Sciatic nerve (tissue), 2 donors: ENCODE measurements at regions not wholly inside any gene's neighbourhood (a gene's known extent, or its start where the extent isn't known, plus 50 kb on each side); places are given as distances from the start of the nearest gene placed in this dataset.
A peak's percentile ranks its signal among the peaks of the same experiment; 100 is the strongest.

Experiments
- ATAC-seq: fragments of 200-7000 bp; cut with Tn5 transposase; one replicate; pipeline ENCODE4 v1.9.1; 2020; ENCODE audit warnings: mild to moderate bottlenecking, moderate library complexity
- DNase-seq: peaks from one replicate; pipeline ENCODE4 v3.0.0-alpha.2; 2020; ENCODE audit warnings: low spot score
- intact Hi-C: fragments of 100-400 bp; cut with DNase I; formaldehyde crosslinking; loops from one replicate; pipeline ENCODE4 v1.14.2; 2022
- donor health status: DM: no; HTN: no; CAD: no.
- donor health status: DM: no; HTN: no; CAD: no.

DNA sequence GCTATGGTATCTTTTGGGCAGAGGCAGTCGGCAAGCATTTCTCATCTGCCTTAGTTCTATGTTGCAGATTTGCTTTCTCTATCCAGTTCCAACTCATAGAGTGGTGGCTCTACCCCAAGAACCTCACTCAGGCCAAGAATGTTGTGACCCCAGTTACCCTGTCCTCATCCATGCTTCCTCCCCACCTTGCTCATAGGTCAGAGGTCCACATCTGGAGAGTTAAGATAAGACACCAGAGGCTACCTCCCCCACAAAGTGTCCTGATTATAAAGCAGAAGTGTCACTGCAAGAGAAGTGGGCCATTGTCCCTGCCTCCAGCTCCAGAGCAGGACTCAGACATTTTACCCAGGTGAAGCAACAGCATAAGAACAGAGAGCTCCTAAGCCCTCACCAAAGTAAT, 276.8 kb upstream of the CHST9 start:
- DNase-seq: no peak
- intact Hi-C loops: no loop called here
- ATAC-seq: no peak

DNA sequence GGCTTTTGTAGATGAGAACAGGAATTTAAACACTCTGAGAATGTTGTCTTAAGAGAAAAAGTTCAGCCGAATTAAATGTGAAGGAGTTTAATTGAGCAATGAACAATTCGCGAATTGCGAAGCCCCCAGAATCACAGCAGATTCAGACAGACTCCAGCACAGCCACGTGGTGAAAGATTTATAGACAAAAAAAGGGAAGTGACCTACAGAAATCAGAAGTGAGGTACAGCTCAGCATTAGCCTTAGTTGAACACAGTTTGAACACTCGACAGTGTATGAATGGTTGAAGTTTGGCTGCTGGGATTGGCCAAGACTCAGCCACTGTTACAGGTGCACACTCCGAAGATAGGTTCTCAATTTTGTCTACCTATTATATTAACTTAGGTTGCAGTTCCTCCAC, 264.0 kb upstream of the CHST9 start:
- no peak for DNase-seq
- intact Hi-C loops: no loop called here
- no peak for ATAC-seq

DNA sequence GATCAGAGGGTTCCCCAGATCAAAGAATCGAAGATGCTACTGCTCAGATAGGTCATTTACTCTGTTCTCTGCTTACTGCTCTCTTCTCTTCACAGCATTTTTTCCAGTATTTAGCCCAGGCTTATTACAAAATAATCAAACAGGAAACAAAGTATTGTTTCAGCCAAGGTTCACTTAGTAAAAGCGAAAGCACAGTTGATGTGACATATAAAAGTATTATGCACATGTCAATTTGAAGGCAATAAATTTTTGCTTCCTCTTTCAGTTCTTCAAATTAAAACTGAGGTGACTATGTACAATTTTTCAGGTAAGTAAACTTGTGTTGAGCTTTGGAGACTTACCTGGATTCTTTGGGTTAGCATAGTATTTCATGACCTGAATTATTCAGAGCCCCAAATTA, 262.8 kb upstream of the CHST9 start:
- ATAC-seq: no peak

DNA sequence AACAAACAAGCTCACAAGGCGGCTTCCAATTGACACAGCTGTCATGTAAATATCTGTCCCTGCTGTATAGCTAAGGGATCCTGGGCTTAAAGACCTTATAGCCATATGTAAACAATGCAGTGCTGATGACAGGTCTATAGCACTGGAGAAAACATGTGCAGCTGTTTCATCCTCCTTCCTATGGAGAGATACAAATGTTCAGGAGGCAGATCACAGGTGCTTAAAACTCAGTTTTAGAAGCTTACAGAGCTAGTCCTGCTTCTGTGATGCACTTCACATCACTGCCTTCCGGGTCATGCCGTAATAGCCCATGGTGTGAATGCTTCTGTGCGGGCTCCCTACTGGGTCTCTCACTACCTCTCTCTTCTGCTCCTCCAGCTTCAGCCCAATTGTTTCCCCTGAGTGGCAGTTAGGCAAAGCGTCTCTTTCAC, 262.4 kb upstream of the CHST9 start:
- no peak for ATAC-seq
- intact Hi-C loops: no loop called here
- DNase-seq: no peak

More for the DNA sequence above, 262.8 kb upstream of the CHST9 start:
- intact Hi-C loops: no loop called here
- DNase-seq: no peak

DNA sequence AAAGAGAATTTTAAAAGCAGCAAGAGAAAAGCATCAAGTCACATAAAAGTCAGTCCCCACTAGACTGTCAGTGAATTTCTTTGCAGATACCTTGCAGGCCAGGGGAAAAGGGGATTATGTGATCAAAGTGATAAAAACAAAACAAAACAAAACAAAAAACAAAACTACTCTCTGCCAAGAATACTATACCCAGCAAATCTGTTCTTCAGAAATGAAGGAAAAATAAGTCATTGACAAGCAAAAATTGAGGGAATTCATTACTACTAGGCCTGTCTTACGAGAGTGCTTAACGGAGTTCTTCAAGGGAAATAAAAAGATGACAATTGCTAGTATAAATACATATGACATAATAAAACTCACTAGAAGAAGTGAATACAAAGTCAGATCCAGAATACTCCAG, 245.5 kb upstream of the CHST9 start:
- DNase-seq: no peak
- no peak for ATAC-seq
- intact Hi-C loops: no loop called here

DNA sequence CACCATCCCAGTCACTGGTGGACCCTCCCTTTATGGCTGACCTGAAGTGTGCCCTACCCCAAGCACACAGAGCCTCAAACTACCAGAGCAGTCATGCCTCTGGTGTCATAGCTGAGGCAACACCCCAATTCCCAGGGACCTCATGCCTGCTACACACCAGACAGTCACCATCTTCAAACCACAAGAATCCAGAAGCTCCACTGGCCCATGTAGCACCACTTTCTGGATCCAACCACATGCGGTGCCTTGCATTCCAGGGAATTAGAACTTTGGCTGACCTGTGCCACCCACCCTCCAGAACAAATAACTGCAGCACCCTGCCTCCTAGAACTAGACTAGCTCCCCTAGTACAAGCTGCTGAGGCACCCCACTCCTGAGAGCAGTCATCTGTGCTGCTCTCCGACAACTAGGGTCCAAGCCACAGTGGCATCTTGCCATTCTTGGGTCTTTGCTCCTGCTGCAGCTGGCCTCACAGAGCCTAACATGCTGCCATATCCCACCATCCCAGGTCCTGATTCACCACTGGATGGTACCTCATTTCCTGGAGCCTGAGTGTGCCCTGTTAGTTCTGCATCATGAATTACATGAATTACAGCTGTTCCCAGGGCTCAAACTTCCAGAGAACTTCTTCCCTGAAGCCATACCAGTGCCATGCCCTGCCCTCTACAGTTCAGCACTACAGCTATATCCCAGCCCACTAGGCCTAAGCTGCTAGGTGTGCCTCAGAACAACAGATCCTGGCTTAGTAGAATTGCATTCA, 243.8 kb upstream of the CHST9 start:
- intact Hi-C loops: no loop called here
- DNase-seq (no peak), ATAC-seq (no peak)

DNA sequence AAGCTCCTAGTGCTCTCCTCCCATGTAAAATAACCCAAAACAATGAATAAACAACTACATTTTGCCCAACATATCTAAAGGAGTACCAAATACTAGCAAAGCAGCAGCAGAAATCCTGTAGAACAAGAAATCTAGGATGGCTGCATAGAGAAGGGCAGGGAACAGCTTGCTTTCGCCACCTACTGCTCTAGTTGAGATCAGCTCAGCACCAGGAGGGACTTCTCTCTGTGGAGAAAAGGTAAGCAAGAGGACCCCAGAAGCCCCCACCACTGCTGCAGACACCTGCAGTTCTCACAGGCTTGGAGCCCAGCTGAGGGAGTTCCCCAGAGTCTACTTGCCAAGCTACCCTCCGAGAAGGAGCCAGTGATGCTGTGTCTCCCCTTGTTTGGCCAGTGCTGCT, 243.0 kb upstream of the CHST9 start:
- no peak for DNase-seq
- no peak for ATAC-seq
- intact Hi-C loops: no loop called here

DNA sequence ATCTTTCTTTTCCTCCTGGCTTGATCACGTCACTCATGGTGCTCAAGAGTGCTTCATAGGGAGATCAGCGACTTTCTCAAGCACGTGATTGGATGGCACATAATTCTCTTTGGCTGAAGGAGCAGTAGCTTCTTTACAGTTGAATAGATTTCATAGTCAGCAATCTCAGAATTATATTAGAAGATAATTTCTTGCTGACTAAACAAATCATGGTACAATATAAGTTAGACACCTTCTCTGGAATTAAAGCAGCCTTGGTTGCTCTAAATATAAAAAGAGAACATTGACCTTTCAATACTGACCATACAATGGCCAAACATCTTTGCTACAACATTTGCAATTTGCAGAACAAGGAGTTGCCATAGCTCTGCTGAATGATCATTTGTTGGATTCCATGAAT, 238.5 kb upstream of the CHST9 start:
- ATAC-seq (no peak), DNase-seq (no peak)
- intact Hi-C loops: no loop called here

DNA sequence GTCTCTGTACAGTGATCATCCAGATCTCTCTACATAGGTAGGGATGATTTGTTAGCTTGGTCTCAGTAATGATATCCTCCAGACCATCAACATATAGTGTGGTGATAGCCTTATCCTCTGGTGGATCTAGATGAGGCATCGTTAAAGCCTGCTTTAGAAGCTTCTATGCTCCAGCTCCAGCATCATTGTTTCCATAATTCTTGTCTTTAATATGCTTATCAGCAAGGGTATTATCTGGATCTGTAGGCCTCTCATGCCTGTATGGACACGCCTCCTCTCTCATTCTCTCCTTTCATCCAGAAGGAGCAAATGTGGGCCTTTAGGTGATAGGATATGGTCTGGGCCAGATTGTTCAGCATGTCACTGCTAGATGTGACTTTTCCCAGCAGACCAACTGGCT, 234.5 kb upstream of the CHST9 start:
- ATAC-seq: no peak
- DNase-seq: no peak
- intact Hi-C loops: no loop called here

DNA sequence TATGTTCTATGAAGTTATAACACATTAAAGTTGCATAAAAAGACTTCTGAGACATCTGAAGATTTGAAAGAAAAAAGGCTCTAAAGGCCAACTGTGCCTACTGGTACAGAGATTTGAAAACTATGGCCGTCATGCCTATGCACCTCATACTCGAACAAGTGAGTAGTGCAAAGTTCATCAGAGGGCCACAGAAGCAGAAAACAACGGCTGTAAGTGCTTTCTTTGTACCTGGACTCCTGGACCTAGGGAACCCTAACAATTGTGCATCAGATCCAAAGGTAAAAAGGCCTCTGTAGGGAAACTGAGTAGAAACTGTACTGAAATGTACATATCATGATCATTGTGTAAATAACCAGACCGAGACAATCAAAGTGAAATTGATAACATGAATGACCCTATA, 230.4 kb upstream of the CHST9 start:
- no peak for ATAC-seq
- no peak for DNase-seq
- intact Hi-C loops: no loop called here

DNA sequence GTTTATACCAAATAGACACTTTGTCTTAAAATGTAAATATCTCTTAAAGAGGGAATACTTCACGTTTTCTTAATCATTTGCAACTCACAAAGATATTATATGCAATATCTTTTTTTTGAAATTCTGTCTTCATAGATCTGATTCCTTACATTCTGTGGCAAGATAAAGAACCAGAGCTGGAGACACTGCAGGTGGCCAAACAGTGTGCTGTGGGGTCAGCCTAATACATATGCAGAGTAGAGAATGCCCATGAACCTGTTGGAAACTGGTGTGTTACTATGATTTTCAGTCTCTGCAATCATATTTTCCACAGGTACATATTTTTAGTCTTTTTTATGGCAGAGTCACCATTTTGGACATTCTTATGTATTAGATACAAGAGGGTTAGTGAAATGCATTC, 229.6 kb upstream of the CHST9 start:
- intact Hi-C loops: no loop called here
- ATAC-seq: no peak
- no peak for DNase-seq

DNA sequence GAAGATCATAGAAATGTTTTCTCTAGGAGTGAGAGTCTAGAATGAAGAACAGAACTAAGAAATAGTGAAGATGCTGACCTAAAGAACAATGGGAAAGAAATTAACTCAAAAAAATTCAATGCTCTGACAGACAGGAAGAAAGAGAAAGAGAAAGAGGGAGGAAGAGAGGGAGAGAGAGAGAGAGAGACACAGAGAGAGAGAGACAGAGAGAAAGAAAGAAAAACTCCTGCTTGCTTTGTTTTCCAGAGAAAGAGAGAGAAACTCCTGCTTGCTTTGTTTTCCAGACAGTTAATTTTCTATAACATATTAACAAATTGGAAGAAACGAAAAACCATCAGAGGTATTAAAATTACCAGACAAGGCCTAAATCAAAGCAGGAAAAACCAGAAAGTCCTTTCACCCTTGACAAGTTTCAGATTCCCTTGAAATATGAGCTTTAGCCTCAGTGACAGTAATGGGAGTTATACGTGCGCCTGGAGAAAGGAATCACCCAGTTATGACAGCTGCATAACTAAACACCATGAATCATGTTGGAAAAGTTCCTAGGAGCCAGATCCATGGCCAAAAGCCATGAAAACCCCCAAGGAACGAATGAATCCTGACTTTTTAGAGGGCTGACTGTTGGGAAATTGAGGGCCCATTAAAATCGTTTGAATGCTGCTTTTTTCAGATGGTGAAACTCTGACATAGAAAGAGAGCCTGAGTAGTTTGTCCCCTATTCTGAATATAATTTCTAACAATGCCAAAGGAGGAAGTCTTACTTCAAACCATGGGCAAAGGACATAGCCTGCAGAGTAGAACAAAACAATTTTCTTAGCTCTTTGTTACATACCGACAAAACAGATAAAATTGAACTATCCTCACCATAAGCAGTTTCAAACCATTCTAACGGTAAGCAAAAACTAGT, 228.6 kb upstream of the CHST9 start:
- ATAC-seq: peak; percentile 92
- intact Hi-C loops: no loop called here
- no peak for DNase-seq

DNA sequence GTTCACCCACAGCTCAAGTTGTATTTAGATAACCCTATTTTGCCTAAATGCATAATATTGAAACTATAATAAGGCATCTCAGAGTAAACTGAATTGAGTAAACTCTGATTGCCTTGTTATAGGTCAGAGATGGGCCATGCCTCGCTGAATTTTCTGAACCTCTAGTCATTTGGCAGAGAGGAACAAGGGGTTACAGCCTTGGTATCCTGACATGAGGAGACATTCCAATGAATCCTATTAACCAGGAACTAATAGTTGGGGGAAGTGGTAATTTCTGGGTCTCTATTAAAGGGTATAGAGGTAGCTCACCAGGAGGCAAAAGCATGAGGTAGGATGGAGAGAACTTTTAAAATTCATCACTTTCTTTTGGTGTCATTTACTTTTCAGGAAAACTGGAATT, 227.4 kb upstream of the CHST9 start:
- ATAC-seq (no peak), DNase-seq (no peak)
- intact Hi-C loops: no loop called here

DNA sequence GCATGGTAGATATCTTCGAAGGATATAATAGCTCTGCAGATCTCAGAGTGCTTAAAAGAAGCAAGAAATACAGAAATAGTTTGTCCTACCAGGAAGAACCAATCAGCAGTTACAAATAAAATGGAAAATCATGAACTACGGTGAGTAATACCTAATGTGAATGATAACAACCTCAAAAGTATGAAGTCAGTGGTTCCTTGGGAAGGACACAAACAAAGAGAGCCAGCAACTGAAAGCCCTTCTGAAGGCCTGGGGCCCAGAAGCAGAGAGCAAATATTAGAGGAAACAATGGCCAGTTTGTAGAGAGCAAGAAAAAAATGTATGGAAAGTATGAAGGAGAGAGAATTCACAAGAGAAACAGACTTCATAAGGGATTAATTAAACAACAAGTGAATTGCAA, 226.8 kb upstream of the CHST9 start:
- DNase-seq (no peak), ATAC-seq (no peak)
- intact Hi-C loops: no loop called here

DNA sequence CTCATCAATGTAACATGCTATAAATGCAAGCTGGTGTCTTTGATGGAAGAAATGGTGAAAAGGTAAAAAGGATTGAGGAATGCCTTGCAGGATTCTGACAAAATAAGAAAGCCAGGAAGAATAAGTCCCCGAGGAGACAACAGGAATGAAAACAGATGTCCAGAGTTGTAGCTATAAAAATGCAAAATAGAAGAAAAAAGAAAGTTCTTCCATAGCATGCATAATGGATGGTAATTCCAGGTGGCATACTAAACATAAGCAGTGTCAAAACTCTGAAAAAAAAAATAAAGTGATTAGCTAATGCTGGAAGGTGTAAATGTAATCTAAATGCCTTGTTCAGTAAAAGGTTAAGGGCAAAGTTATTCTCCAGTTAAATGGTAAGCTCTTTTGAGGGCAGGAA, 225.9 kb upstream of the CHST9 start:
- no peak for DNase-seq
- ATAC-seq: no peak
- intact Hi-C loops: no loop called here

DNA sequence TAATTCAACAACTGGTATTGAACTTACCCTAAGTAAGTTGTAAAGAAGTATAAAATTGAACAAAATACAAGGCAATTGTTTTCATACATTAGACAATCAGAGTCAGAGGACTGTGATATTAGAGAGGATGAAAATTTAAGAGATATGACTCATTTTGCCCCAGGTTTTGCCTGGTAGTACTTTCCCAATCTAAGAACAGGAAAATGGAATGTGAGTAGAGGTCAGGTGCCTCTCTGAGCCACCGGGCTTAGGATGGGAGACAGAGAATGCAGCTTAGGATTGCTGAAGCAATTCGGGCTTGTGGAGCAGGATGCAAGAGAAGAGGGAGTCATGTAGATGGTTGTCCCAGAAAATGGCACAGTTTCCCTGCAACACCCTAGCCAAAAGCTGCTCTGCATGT, 219.7 kb upstream of the CHST9 start:
- DNase-seq (no peak), ATAC-seq (no peak)
- intact Hi-C loops: no loop called here

DNA sequence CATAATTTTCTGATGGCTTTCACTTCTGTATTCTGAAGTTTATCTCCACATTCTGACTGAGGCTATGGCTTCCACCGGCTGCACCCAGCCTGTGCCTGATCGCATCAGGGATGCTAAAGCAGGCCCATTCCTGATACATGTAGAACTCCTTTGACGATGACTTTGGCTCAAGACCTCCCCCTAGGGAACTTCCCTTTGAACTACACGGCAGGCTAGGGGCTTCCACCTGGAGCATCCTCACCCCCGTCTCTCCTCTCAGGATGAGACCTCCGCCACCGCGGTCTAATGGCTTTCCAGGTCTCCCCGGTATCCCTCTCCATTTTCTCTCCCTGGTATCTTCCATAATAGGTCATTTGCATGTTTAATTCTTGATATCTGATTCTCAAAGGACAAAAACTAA, 214.9 kb upstream of the CHST9 start:
- DNase-seq (no peak), ATAC-seq (no peak)
- intact Hi-C loops: no loop called here

DNA sequence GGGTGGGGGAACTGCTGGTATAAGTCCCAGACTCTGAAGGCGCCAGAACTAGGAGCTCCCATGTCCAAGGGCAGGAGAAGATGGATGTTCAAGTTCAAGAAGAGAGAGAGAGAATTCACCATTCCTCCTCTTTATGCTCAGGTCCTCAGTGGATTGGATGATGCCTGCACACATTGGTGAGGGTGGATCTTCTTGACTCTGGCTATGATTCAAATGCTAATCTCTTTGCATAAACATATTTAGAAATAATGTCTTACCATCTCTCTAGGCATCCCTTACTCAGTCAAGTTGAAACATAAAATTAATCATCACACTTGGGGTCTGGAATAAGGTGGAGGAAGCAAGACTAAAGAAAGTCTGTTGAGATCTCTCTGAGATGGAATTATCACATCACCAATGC, 210.6 kb upstream of the CHST9 start:
- intact Hi-C loops: no loop called here
- DNase-seq: no peak
- no peak for ATAC-seq

DNA sequence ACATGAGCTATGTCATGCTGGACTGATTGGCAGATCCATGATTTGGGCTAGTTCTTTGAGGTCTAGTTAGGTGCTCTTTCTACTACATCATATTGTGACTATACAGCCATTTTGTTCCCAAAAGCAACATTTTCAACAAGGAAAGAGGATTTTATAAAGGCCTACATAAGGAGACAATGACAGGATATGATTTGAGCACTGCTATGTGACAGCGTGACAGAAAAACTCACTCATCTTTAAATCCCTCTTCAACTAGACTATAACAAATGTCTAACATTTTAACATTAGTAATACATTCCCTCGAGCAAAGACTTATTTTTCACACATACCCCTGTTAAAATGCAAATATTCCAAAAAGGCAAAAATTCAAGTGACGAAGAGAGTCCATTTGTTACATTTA, 209.6 kb upstream of the CHST9 start:
- DNase-seq: no peak
- intact Hi-C loops: no loop called here
- ATAC-seq: no peak

DNA sequence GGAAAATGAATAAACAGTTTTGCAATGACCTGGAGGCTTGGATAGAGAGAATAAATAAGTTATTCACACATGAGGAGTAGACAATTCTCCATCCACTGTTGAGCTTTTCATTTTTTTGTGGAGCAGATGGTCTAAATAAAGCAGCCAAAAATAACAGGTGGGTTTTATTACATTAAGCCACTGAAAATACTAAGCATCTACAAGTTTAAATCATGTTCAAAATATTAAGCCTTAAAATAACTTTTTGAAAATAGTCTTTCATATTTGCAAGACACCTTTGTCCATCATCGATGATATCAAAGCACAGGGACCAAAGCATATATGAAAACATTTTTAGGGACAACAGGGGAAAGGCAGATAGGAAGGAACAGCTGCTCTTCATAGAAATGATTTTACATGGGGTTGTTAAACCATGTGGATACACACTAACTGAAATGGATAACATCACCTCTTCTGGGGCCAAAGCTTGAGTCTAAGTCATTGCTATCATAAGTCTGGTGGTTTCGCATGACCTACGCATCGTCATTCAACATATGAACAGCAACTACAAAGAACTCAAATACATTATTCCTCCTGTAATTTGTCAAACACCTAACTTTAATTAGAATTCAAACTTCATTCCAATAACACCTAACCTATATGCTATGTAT, 197.6 kb upstream of the CHST9 start:
- DNase-seq (no peak), ATAC-seq (no peak)
- intact Hi-C loops: no loop called here
